ENCODE measurements at regions not wholly inside any gene's neighbourhood (a gene's known extent, or its start where the extent isn't known, plus 50 kb on each side); places are given as distances from the start of the nearest gene placed in this dataset.
A peak's percentile ranks its signal among the peaks of the same experiment; 100 is the strongest.

DNA sequence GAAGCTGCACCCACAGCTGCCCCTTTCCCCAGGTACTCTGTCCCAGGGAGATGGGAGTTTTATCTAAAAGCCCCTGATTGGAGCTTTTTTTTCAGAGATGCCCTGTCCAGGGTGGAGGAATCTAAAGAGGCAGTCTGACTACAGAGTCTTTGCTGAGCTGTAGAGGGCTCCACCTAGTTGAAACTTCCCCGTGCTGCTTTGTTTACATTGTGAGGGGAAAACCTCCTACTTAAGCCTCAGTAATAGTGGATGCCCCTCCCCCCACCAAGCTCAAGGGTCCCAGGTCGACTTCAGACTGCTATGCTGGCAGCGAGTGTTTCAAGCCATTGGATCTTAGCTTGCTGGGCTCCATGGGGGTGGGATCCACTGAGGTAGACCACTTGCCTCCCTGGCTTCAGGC, 470.1 kb upstream of the LARGE1 start:
- peaks cover 48% of the 10 kb centered on the region for H3K9me3 Mint-ChIP-seq (ENCODE audit: low read depth)
- peaks cover 3% of the 10 kb centered on the region for H3K36me3 Mint-ChIP-seq (ENCODE audit: low read depth)
- no peak for TF ChIP-seq CTCF (IDR thresholded peaks at IDR 0.05)
- no peaks in the 10 kb centered on the region for H3K4me1 Mint-ChIP-seq (ENCODE audit: low read depth)
- H3K27ac Mint-ChIP-seq (ENCODE audit: unreplicated experiment), result no peak overlapping the region
- H3K27me3 Mint-ChIP-seq (ENCODE audit: low read depth), result no peaks in the 10 kb centered on the region
- DNase-seq (ENCODE audit: low spot score), result peak; percentile 34
- H3K4me3 Mint-ChIP-seq (ENCODE audit: unreplicated experiment), result no peak overlapping the region

- Mint-ChIP-seq H3K4me3 (ENCODE audit: unreplicated experiment) (no peak overlapping the region), H3K4me1 (ENCODE audit: low read depth) (no peaks in the 10 kb centered on the region), H3K27me3 (ENCODE audit: low read depth) (no peaks in the 10 kb centered on the region), H3K36me3 (ENCODE audit: low read depth) (no peaks in the 10 kb centered on the region), H3K27ac (ENCODE audit: unreplicated experiment) (no peak overlapping the region), H3K9me3 (ENCODE audit: low read depth) (peaks cover 24% of the 10 kb centered on the region)
- DNase-seq (ENCODE audit: low spot score), result no peak
- TF ChIP-seq CTCF (IDR thresholded peaks at IDR 0.05), result no peak
Observed at GRCh38 chr22:34395370-34395769, 475.1 kb upstream of the LARGE1 start.

- Mint-ChIP-seq H3K27me3 (ENCODE audit: low read depth) (peaks cover 4% of the 10 kb centered on the region), H3K27ac (ENCODE audit: unreplicated experiment) (no peak overlapping the region), H3K36me3 (ENCODE audit: low read depth) (no peaks in the 10 kb centered on the region), H3K9me3 (ENCODE audit: low read depth) (peaks cover 10% of the 10 kb centered on the region), H3K4me3 (ENCODE audit: unreplicated experiment) (no peak overlapping the region), H3K4me1 (ENCODE audit: low read depth) (no peaks in the 10 kb centered on the region)
- no peak for DNase-seq (ENCODE audit: low spot score)
- no peak for TF ChIP-seq CTCF (IDR thresholded peaks at IDR 0.05)
Observed at GRCh38 chr22:34403667-34404066, 483.4 kb upstream of the LARGE1 start.

GRCh38 chr22:34410111-34410510, 489.8 kb upstream of the LARGE1 start:
- Mint-ChIP-seq H3K27me3 (ENCODE audit: low read depth) (peaks cover 4% of the 10 kb centered on the region), H3K36me3 (ENCODE audit: low read depth) (no peaks in the 10 kb centered on the region)

GRCh38 chr22:34414467-34415440, 494.5 kb upstream of the LARGE1 start:
- Mint-ChIP-seq H3K36me3 (ENCODE audit: low read depth) (no peaks in the 10 kb centered on the region), H3K27ac (ENCODE audit: unreplicated experiment) (no peak overlapping the region), H3K9me3 (ENCODE audit: low read depth) (no peaks in the 10 kb centered on the region), H3K4me1 (ENCODE audit: low read depth) (no peaks in the 10 kb centered on the region), H3K27me3 (ENCODE audit: low read depth) (no peaks in the 10 kb centered on the region), H3K4me3 (ENCODE audit: unreplicated experiment) (no peak overlapping the region)
- peak; percentile 83 for TF ChIP-seq CTCF (IDR thresholded peaks at IDR 0.05)
- no peak for DNase-seq (ENCODE audit: low spot score)

More at GRCh38 chr22:34410111-34410510, 489.8 kb upstream of the LARGE1 start:
- Mint-ChIP-seq H3K9me3 (ENCODE audit: low read depth) (no peaks in the 10 kb centered on the region), H3K4me1 (ENCODE audit: low read depth) (no peaks in the 10 kb centered on the region), H3K4me3 (ENCODE audit: unreplicated experiment) (no peak overlapping the region), H3K27ac (ENCODE audit: unreplicated experiment) (no peak overlapping the region)
- no peak for TF ChIP-seq CTCF (IDR thresholded peaks at IDR 0.05)
- no peak for DNase-seq (ENCODE audit: low spot score)
